ENCODE measurements at regions not wholly inside any gene's neighbourhood (a gene's known extent, or its start where the extent isn't known, plus 50 kb on each side); places are given as distances from the start of the nearest gene placed in this dataset.

DNA sequence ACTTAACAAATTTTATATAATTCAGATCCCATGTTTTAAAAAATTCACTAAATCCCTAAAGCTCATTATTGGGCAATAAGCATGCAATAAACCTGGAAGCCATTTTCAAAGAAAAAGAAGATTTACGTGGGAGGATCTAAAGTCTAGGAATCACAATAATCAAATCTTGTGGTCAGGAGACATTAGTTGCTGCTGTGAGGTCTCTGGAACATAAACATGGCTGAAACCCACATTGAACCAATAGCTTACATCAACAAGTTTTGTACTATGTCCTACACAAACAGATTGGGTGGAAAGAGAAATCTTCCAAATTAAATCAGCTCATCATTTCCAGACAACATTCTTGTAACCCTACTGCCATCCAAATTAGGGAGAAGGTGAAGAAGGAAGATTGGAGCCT, 121.9 kb upstream of the EPHA3 start:
- no peak overlapping the region for H2BK20ac ChIP-seq (ENCODE audit: low read depth, low read length)
- H2BK5ac ChIP-seq (ENCODE audit: low read depth, low read length, poor library complexity, severe bottlenecking) = no peak overlapping the region
- no peak overlapping the region for H3K27ac ChIP-seq (ENCODE audit: insufficient read depth, low read length)
- H3K56ac ChIP-seq (ENCODE audit: extremely low read depth, insufficient read depth, low read length) = no peak overlapping the region
- H3K9me3 ChIP-seq (ENCODE audit: control insufficient read depth, insufficient read depth, low read length) = no peaks in the 10 kb centered on the region
- H3K27me3 ChIP-seq (ENCODE audit: control insufficient read depth, insufficient read depth, low read length) = no peaks in the 10 kb centered on the region
- no peak overlapping the region for H2BK120ac ChIP-seq (ENCODE audit: low read depth, low read length)
- ATAC-seq (ENCODE audit: low read depth) (no peak), DNase-seq (peak; percentile 21)
- no peaks in the 10 kb centered on the region for H3K36me3 ChIP-seq (ENCODE audit: control insufficient read depth, insufficient read depth, low read length)
- H2AK9ac ChIP-seq (replicated peaks; ENCODE audit: low read depth, low read length, poor library complexity) = no peak overlapping the region
- H3K9ac ChIP-seq (ENCODE audit: low read depth, low read length) = no peak overlapping the region
- no peak overlapping the region for H2AK5ac ChIP-seq (ENCODE audit: low read depth, low read length)
- no TSS peak for BruUV-seq (replicated peaks)
- H2AFZ ChIP-seq (replicated peaks; ENCODE audit: low read length, poor library complexity) = no peak overlapping the region
- H3K4me2 ChIP-seq (ENCODE audit: low read depth, low read length) = no peak overlapping the region
- no peak overlapping the region for H3K18ac ChIP-seq (ENCODE audit: low read depth, low read length)
- no CpG with 5 or more reads among the region's 1 CpG for WGBS, 2 experiments (ENCODE audit: extremely low coverage in 2 of 2, insufficient read length in 1 of 2)
- POLR2A ChIA-PET (ENCODE audit: unreplicated experiment) = no interaction called here
- CTCF ChIA-PET = no interaction called here
- intact Hi-C loops (cut with micrococcal nuclease) (no loop called here), in situ Hi-C loops (cut with MboI; ENCODE audit: low sequenced_read_pairs) (no loop called here), dilution Hi-C loops (cut with HindIII; ENCODE audit: low sequenced_read_pairs, unreplicated experiment) (no loop called here)
- H3K14ac ChIP-seq (replicated peaks; ENCODE audit: low read depth, low read length) = no peak overlapping the region
- H2BK15ac ChIP-seq (ENCODE audit: low read depth, low read length) = no peak overlapping the region
- no peak overlapping the region for H3K4me3 ChIP-seq (ENCODE audit: insufficient read depth, low read depth, low read length)
- no peaks in the 10 kb centered on the region; the same call in 1 of the 2 replicates for H3K4me1 ChIP-seq (ENCODE audit: control insufficient read depth, insufficient read depth, low read length)
- H4K91ac ChIP-seq (ENCODE audit: insufficient read depth, low read depth, low read length) = no peak overlapping the region
- H3K9me1 ChIP-seq (ENCODE audit: insufficient read depth, low read length) = no peaks in the 10 kb centered on the region
- no peak overlapping the region for H3K23ac ChIP-seq (ENCODE audit: low read depth, low read length)
- no peak overlapping the region for H3K4ac ChIP-seq (ENCODE audit: low read depth, low read length)
- H4K8ac ChIP-seq (ENCODE audit: low read depth in 2 of 2, low read length in 2 of 2) = no peak overlapping the region
- TF ChIP-seq FOS (IDR thresholded peaks at IDR 0.05; ENCODE audit: low read depth, low read length) (no peak), CEBPB (IDR thresholded peaks at IDR 0.05; ENCODE audit: low read depth, low read length) (peak; percentile 60), RAD21 (IDR thresholded peaks at IDR 0.05; ENCODE audit: low read length) (no peak)
- H4K5ac ChIP-seq (ENCODE audit: low read depth, low read length) = no peak overlapping the region
- no peaks in the 10 kb centered on the region for H4K20me1 ChIP-seq (ENCODE audit: insufficient read depth, low read length)
- H3K79me1 ChIP-seq (ENCODE audit: low read depth in 1 of 2, low read length in 2 of 2) = no peaks in the 10 kb centered on the region

All from IMR-90 (cell line).